ENCODE measurements at regions not wholly inside any gene's neighbourhood (a gene's known extent, or its start where the extent isn't known, plus 50 kb on each side); places are given as distances from the start of the nearest gene placed in this dataset.

DNA sequence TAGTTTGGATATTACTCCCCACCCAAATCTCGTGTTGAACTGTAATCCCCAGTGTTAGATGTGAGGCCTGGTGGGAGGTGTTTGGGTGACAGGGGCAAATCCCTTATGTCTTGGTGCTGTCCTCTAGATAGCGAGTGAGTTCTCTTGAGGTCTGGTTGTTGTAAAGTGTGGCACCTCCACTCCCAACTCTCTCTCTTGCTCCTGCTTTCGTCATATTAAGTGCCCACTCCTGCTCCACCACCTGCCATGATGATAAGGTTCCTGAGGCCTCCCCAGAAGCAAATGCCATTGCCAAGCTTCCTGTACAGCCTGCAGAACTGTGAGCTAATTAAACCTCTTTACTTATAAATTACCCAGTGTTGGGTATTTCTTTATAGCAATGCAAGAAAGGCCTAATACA, 944.3 kb downstream of the ADGRL3 start:
- Histone ChIP-seq H3K4me2 (ENCODE audit: insufficient read depth, insufficient read length, low read length) (no peak overlapping the region), H2BK20ac (ENCODE audit: low read depth, low read length, poor library complexity, severe bottlenecking) (no peak overlapping the region), H3K56ac (ENCODE audit: insufficient read length, low read depth, low read length) (no peak overlapping the region), H4K20me1 (ENCODE audit: control insufficient read depth, insufficient read depth, insufficient read length) (no peaks in the 10 kb centered on the region), H2BK12ac (ENCODE audit: insufficient read length, low read depth, low read length) (no peak overlapping the region), H3K14ac (ENCODE audit: insufficient read depth, low read length) (no peak overlapping the region), H2AFZ (ENCODE audit: low read length) (no peak overlapping the region), H3K9me3 (ENCODE audit: control insufficient read depth, low read depth, low read length) (peaks cover 6% of the 10 kb centered on the region), H3T11ph (ENCODE audit: low read length) (no peak overlapping the region), H3K23ac (ENCODE audit: insufficient read length, low read depth, low read length) (no peak overlapping the region), H4K5ac (ENCODE audit: insufficient read length, low read depth, low read length) (no peak overlapping the region), H4K8ac (replicated peaks; ENCODE audit: insufficient read length, low read depth, low read length) (no peak overlapping the region), H3K79me1 (ENCODE audit: insufficient read depth, low read depth, low read length, poor library complexity, severe bottlenecking) (no peaks in the 10 kb centered on the region), H3K27me3 (ENCODE audit: insufficient read depth, low read length) (no peaks in the 10 kb centered on the region), H3K4ac (ENCODE audit: low read depth, low read length) (no peak overlapping the region), H3K23me2 (ENCODE audit: insufficient read length, low read depth, low read length, poor library complexity, severe bottlenecking) (no peaks in the 10 kb centered on the region), H2BK15ac (ENCODE audit: low read depth, low read length) (no peak overlapping the region), H4K91ac (ENCODE audit: insufficient read length, low read depth, low read length) (no peak overlapping the region), H2BK5ac (ENCODE audit: insufficient read length, low read length) (no peak overlapping the region), H3K4me1 (ENCODE audit: insufficient read depth, low read length) (no peaks in the 10 kb centered on the region), H3K27ac (ENCODE audit: insufficient read length, low read depth, low read length) (no peak overlapping the region), H2BK120ac (ENCODE audit: low read depth, low read length, poor library complexity, severe bottlenecking) (no peak overlapping the region), H3K9ac (ENCODE audit: extremely low read depth, insufficient read length, low read length) (no peak overlapping the region), H3K18ac (ENCODE audit: insufficient read length, low read depth, low read length) (no peak overlapping the region), H2AK5ac (ENCODE audit: insufficient read length, low read length) (no peak overlapping the region), H3K79me2 (ENCODE audit: insufficient read depth, low read length) (no peaks in the 10 kb centered on the region)
- WGBS (ENCODE audit: extremely low coverage, insufficient read length, low lambda C conversion rate) = no CpG with 5 or more reads among the region's 3 CpGs
- H3K9me3 Mint-ChIP-seq = peaks cover 22 to 32% of the 10 kb centered on the region in 2 experiments; a peak in 4 of 5 replicates
- no peak overlapping the region for H3K27ac Mint-ChIP-seq
- DNase-seq = no peak
- no peak for TF ChIP-seq CTCF (conservative IDR thresholded peaks at IDR 0.05)
- H3K4me1 Mint-ChIP-seq = no peaks in the 10 kb centered on the region
- peaks cover 4 to 27% (median 13%) of the 10 kb centered on the region in 3 experiments for H3K36me3 Mint-ChIP-seq (ENCODE audit: insufficient read depth in 1 of 3, low read depth in 3 of 3)
- H3K27me3 Mint-ChIP-seq (ENCODE audit: low read depth) = no peaks in the 10 kb centered on the region
- no peak overlapping the region for H3K4me3 Mint-ChIP-seq

Measured in H9 (cell line).